ENCODE measurements at regions not wholly inside any gene's neighbourhood (a gene's known extent, or its start where the extent isn't known, plus 50 kb on each side); places are given as distances from the start of the nearest gene placed in this dataset.
"Not testable (repeated sequence)": the region's sequence is repeated elsewhere in the genome, so short reads cannot be mapped to it uniquely, and the experiment has no call there.

DNA sequence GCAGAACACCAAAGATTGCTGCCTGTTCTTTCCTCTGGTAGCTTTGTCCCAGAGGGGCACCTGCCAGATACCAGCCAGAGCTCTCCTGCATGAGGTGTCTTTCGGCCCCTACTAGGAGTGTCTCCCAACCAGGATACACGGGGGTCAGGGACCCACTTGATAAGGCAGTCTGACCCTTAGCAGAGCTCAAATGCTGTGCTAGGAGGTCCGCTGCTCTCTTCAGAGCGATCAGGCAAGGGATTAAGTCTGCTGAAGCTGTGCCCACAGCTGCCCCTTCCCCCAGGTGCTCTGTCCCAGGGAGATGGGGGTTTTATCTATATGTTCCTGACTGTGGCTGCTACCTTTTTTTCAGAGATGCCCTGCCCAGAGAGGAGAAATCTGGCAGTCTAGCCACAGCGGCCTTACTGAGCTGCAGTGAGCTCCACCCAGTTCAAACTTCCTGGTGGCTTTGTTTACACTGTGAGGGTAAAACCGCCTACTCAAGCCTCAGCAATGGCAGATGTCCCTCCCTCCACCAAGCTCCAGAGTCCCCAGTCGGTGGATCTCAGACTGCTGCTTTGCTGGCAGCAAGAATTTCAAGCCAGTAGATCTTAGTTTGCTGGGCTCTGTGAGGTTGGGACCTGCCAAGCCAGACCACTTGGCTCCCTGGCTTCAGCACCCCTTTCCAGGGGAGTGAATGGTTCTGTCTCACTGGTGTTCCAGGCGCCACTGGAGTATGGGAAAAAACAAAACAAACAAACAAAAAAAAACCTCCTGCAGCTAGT, 52.0 kb upstream of the TMTC2 start:
- TF ChIP-seq EZH2 (IDR thresholded peaks at IDR 0.05; ENCODE audit: insufficient read depth, poor library complexity, severe bottlenecking); EZH2phosphoT487 (IDR thresholded peaks at IDR 0.05; ENCODE audit: insufficient read depth, low read depth): not testable (repeated sequence)
